ENCODE measurements at regions not wholly inside any gene's neighbourhood (a gene's known extent, or its start where the extent isn't known, plus 50 kb on each side); places are given as distances from the start of the nearest gene placed in this dataset.

GRCh38 chr1:223038288-223039006, 104.6 kb downstream of the TLR5 start:
- peaks cover 28 to 50% of the 10 kb centered on the region in 2 experiments for H3K27me3 ChIP-seq (ENCODE audit: control insufficient read depth in 1 of 2, insufficient read depth in 1 of 2, low read length in 2 of 2)
- H2BK12ac ChIP-seq (ENCODE audit: low read length in 2 of 2), result no peak overlapping the region
- H2BK15ac ChIP-seq (ENCODE audit: low read depth, poor library complexity, severe bottlenecking), result no peak overlapping the region
- H3K18ac ChIP-seq (ENCODE audit: low read depth in 1 of 2, low read length in 2 of 2), result no peak overlapping the region
- no peak overlapping the region for H3K14ac ChIP-seq (ENCODE audit: low read length in 2 of 2)
- WGBS, result 91% methylated on average over 19 of the region's 19 CpGs
- H3K9me3 ChIP-seq (ENCODE audit: control insufficient read depth, low read length), result no peaks in the 10 kb centered on the region
- H2AK5ac ChIP-seq (ENCODE audit: low read length, severe bottlenecking), result no peak overlapping the region
- H3K4me2 ChIP-seq (ENCODE audit: low read length, poor library complexity, severe bottlenecking), result no peak overlapping the region
- H2BK5ac ChIP-seq (ENCODE audit: low read depth, low read length, poor library complexity, severe bottlenecking), result no peak overlapping the region
- H3K4me3 ChIP-seq (ENCODE audit: insufficient read depth in 1 of 2, low read depth in 1 of 2, low read length in 2 of 2), result no peak overlapping the region
- no peak overlapping the region for H2BK120ac ChIP-seq (ENCODE audit: low read depth, low read length)
- H4K8ac ChIP-seq (ENCODE audit: low read length), result no peak overlapping the region
- H4K91ac ChIP-seq (ENCODE audit: low read length), result no peak overlapping the region
- no peak overlapping the region for H2AFZ ChIP-seq (ENCODE audit: low read depth, low read length)
- DNase-seq, result no peak
- no peak overlapping the region for H3K4ac ChIP-seq (ENCODE audit: low read depth in 1 of 2, low read length in 2 of 2)
- no peaks in the 10 kb centered on the region for H3K79me1 ChIP-seq (replicated peaks; ENCODE audit: low read length, poor library complexity, severe bottlenecking)
- H3K23ac ChIP-seq (ENCODE audit: low read length in 2 of 2), result no peak overlapping the region
- no peaks in the 10 kb centered on the region for H3K36me3 ChIP-seq (ENCODE audit: control insufficient read depth in 1 of 2, insufficient read depth in 2 of 2, low read depth in 1 of 2, low read length in 2 of 2)
- no peaks in the 10 kb centered on the region for H3K4me1 ChIP-seq (ENCODE audit: control insufficient read depth, insufficient read depth, low read depth, low read length)
- no peak overlapping the region for H3K9ac ChIP-seq (ENCODE audit: low read length)
- H3K27ac ChIP-seq (ENCODE audit: low read length, poor library complexity, severe bottlenecking), result no peak overlapping the region

- Histone ChIP-seq H2BK120ac (ENCODE audit: low read depth, low read length) (no peak overlapping the region), H4K8ac (ENCODE audit: low read length) (no peak overlapping the region), H2BK15ac (ENCODE audit: low read depth, poor library complexity, severe bottlenecking) (no peak overlapping the region), H3K4me1 (ENCODE audit: control insufficient read depth, insufficient read depth, low read depth, low read length) (no peaks in the 10 kb centered on the region), H3K79me1 (replicated peaks; ENCODE audit: low read length, poor library complexity, severe bottlenecking) (no peaks in the 10 kb centered on the region), H3K4ac (ENCODE audit: low read depth in 1 of 2, low read length in 2 of 2) (no peak overlapping the region), H3K27ac (ENCODE audit: low read length, poor library complexity, severe bottlenecking) (no peak overlapping the region), H2AK5ac (ENCODE audit: low read length, severe bottlenecking) (no peak overlapping the region), H3K4me2 (ENCODE audit: low read length, poor library complexity, severe bottlenecking) (no peak overlapping the region), H2BK5ac (ENCODE audit: low read depth, low read length, poor library complexity, severe bottlenecking) (no peak overlapping the region), H2AFZ (ENCODE audit: low read depth, low read length) (no peak overlapping the region), H3K27me3 (ENCODE audit: control insufficient read depth in 1 of 2, insufficient read depth in 1 of 2, low read length in 2 of 2) (peaks cover 28 to 44% of the 10 kb centered on the region in 2 experiments), H3K14ac (ENCODE audit: low read length in 2 of 2) (no peak overlapping the region), H3K36me3 (ENCODE audit: control insufficient read depth in 1 of 2, insufficient read depth in 2 of 2, low read depth in 1 of 2, low read length in 2 of 2) (no peaks in the 10 kb centered on the region), H3K18ac (ENCODE audit: low read depth in 1 of 2, low read length in 2 of 2) (no peak overlapping the region), H2BK12ac (ENCODE audit: low read length in 2 of 2) (no peak overlapping the region), H3K9ac (ENCODE audit: low read length) (no peak overlapping the region), H4K91ac (ENCODE audit: low read length) (no peak overlapping the region), H3K23ac (ENCODE audit: low read length in 2 of 2) (no peak overlapping the region), H3K4me3 (ENCODE audit: insufficient read depth in 1 of 2, low read depth in 1 of 2, low read length in 2 of 2) (no peak overlapping the region), H3K9me3 (ENCODE audit: control insufficient read depth, low read length) (no peaks in the 10 kb centered on the region)
- DNase-seq, result no peak
- WGBS, result 63% methylated on average over 5 of the region's 6 CpGs
Measured at GRCh38 chr1:223039990-223040389, 103.1 kb downstream of the TLR5 start.

DNA sequence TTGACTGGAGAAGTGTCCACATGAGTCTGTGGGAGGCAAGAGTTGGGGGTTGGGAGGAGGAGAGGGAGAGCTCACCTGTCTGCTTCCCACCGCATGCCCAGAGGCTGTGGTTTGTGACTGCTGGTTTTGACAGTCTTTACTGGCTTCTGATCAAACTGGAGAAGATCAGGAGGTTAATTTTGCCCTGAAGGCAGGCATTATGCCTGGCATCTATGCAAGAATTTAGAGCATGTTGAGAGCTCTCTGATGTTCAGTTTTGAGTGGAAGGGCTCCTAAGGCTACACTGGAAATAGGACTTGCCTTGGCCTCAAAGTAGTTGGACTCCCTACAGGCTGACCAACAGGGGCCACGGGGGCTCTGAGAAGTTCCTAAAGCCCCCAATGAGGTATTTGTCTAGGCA, 101.6 kb downstream of the TLR5 start:
- H2BK12ac ChIP-seq (ENCODE audit: low read length in 2 of 2), result no peak overlapping the region
- H3K36me3 ChIP-seq (ENCODE audit: control insufficient read depth in 1 of 2, insufficient read depth in 2 of 2, low read depth in 1 of 2, low read length in 2 of 2), result no peaks in the 10 kb centered on the region
- H3K9ac ChIP-seq (ENCODE audit: low read length), result no peak overlapping the region
- H3K27ac ChIP-seq (ENCODE audit: low read length, poor library complexity, severe bottlenecking), result no peak overlapping the region
- H3K4me2 ChIP-seq (ENCODE audit: low read length, poor library complexity, severe bottlenecking), result no peak overlapping the region
- H2BK5ac ChIP-seq (ENCODE audit: low read depth, low read length, poor library complexity, severe bottlenecking), result no peak overlapping the region
- no peak overlapping the region for H2AFZ ChIP-seq (ENCODE audit: low read depth, low read length)
- H3K4ac ChIP-seq (ENCODE audit: low read depth in 1 of 2, low read length in 2 of 2), result no peak overlapping the region
- no peak overlapping the region for H4K91ac ChIP-seq (ENCODE audit: low read length)
- DNase-seq, result no peak
- H3K4me1 ChIP-seq (ENCODE audit: control insufficient read depth, insufficient read depth, low read depth, low read length), result no peaks in the 10 kb centered on the region
- H3K23ac ChIP-seq (ENCODE audit: low read length in 2 of 2), result no peak overlapping the region
- no peak overlapping the region for H3K4me3 ChIP-seq (ENCODE audit: insufficient read depth in 1 of 2, low read depth in 1 of 2, low read length in 2 of 2)
- no peak overlapping the region for H3K14ac ChIP-seq (ENCODE audit: low read length in 2 of 2)
- H4K8ac ChIP-seq (ENCODE audit: low read length), result no peak overlapping the region
- H3K79me1 ChIP-seq (replicated peaks; ENCODE audit: low read length, poor library complexity, severe bottlenecking), result no peaks in the 10 kb centered on the region
- H3K27me3 ChIP-seq (ENCODE audit: control insufficient read depth in 1 of 2, insufficient read depth in 1 of 2, low read length in 2 of 2), result peaks cover 23 to 43% of the 10 kb centered on the region in 2 experiments
- H2AK5ac ChIP-seq (ENCODE audit: low read length, severe bottlenecking), result no peak overlapping the region
- no peak overlapping the region for H3K18ac ChIP-seq (ENCODE audit: low read depth in 1 of 2, low read length in 2 of 2)
- H2BK120ac ChIP-seq (ENCODE audit: low read depth, low read length), result no peak overlapping the region
- H2BK15ac ChIP-seq (ENCODE audit: low read depth, poor library complexity, severe bottlenecking), result no peak overlapping the region
- WGBS, result 65% methylated on average over 2 of the region's 2 CpGs
- H3K9me3 ChIP-seq (ENCODE audit: control insufficient read depth, low read length), result peaks cover 8% of the 10 kb centered on the region

- Histone ChIP-seq H3K4me3 (ENCODE audit: insufficient read depth in 1 of 2, low read depth in 1 of 2, low read length in 2 of 2) (no peak overlapping the region), H3K36me3 (ENCODE audit: control insufficient read depth in 1 of 2, insufficient read depth in 2 of 2, low read depth in 1 of 2, low read length in 2 of 2) (no peaks in the 10 kb centered on the region), H3K27me3 (ENCODE audit: control insufficient read depth in 1 of 2, insufficient read depth in 1 of 2, low read length in 2 of 2) (peaks cover 9 to 13% of the 10 kb centered on the region in 2 experiments), H2BK5ac (ENCODE audit: low read depth, low read length, poor library complexity, severe bottlenecking) (no peak overlapping the region), H3K9me3 (ENCODE audit: control insufficient read depth, low read length) (peaks cover 11% of the 10 kb centered on the region), H4K91ac (ENCODE audit: low read length) (no peak overlapping the region), H3K27ac (ENCODE audit: low read length, poor library complexity, severe bottlenecking) (no peak overlapping the region), H2AFZ (ENCODE audit: low read depth, low read length) (no peak overlapping the region), H2BK15ac (ENCODE audit: low read depth, poor library complexity, severe bottlenecking) (no peak overlapping the region), H3K14ac (ENCODE audit: low read length in 2 of 2) (no peak overlapping the region), H3K4me1 (ENCODE audit: control insufficient read depth, insufficient read depth, low read depth, low read length) (no peaks in the 10 kb centered on the region), H3K9ac (ENCODE audit: low read length) (no peak overlapping the region), H3K23ac (ENCODE audit: low read length in 2 of 2) (no peak overlapping the region), H2BK12ac (ENCODE audit: low read length in 2 of 2) (no peak overlapping the region), H3K18ac (ENCODE audit: low read depth in 1 of 2, low read length in 2 of 2) (no peak overlapping the region), H3K4ac (ENCODE audit: low read depth in 1 of 2, low read length in 2 of 2) (no peak overlapping the region), H2BK120ac (ENCODE audit: low read depth, low read length) (no peak overlapping the region), H3K4me2 (ENCODE audit: low read length, poor library complexity, severe bottlenecking) (no peak overlapping the region), H4K8ac (ENCODE audit: low read length) (no peak overlapping the region), H3K79me1 (replicated peaks; ENCODE audit: low read length, poor library complexity, severe bottlenecking) (no peaks in the 10 kb centered on the region), H2AK5ac (ENCODE audit: low read length, severe bottlenecking) (no peak overlapping the region)
- no peak for DNase-seq
- WGBS, result 64% methylated on average over 4 of the region's 4 CpGs
Measured at GRCh38 chr1:223045164-223045957, 97.7 kb downstream of the TLR5 start.

All from mesenchymal stem cell (in vitro differentiated cells and primary cell).